HEK293T (cell line): ENCODE measurements at regions not wholly inside any gene's neighbourhood (a gene's known extent, or its start where the extent isn't known, plus 50 kb on each side); places are given as distances from the start of the nearest gene placed in this dataset.

Source experiments
- CTCF ChIA-PET: fragments of 350-600 bp; formaldehyde crosslinking; extraction: SDS; loops from one replicate; lab custom pipeline; 2021; ENCODE audit warnings: antibody characterized with exemption, inconsistent platforms; lab: Yijun Ruan, JAX
- POLR2A ChIA-PET: fragments of 350-600 bp; formaldehyde crosslinking; extraction: SDS; loops from one replicate; lab custom pipeline; 2020; ENCODE audit warnings: antibody characterized with exemption, inconsistent platforms; lab: Yijun Ruan, JAX
- DNase-seq: peaks from one replicate; pipeline ENCODE4 v3.0.0; 2012; ENCODE audit warnings: mixed read lengths; ENCODE audit errors: extremely low spot score
- ARNT ChIP-seq: fragments of 450-650 bp; IDR thresholded peaks from 2 replicates; pipeline ENCODE4 v1.6.1; 2017; ENCODE audit warnings: mild to moderate bottlenecking
- BHLHE40 ChIP-seq: fragments of 450-650 bp; IDR thresholded peaks from 2 replicates; pipeline ENCODE4 v1.6.1; 2016; ENCODE audit warnings: mild to moderate bottlenecking, moderate library complexity, borderline replicate concordance
- CTBP1 ChIP-seq: fragments of 450-650 bp; IDR thresholded peaks from 2 replicates; pipeline ENCODE4 v1.6.1; 2016; ENCODE audit warnings: borderline replicate concordance
- ELF4 ChIP-seq: fragments of 450-650 bp; IDR thresholded peaks from 2 replicates; pipeline ENCODE4 v1.6.1; 2017; ENCODE audit warnings: antibody characterized with exemption
- FOXA1 ChIP-seq: fragments of 450-650 bp; IDR thresholded peaks from 2 replicates; pipeline ENCODE4 v1.6.1; 2016; ENCODE audit warnings: mild to moderate bottlenecking
- FOXK2 ChIP-seq: fragments of 450-650 bp; IDR thresholded peaks from 2 replicates; pipeline ENCODE4 v1.6.1; 2016; ENCODE audit warnings: mild to moderate bottlenecking
- FOXM1 ChIP-seq: fragments of 450-650 bp; IDR thresholded peaks from 2 replicates; pipeline ENCODE4 v1.6.1; 2017; ENCODE audit warnings: mild to moderate bottlenecking, borderline replicate concordance
- HDGF ChIP-seq: fragments of 450-650 bp; IDR thresholded peaks from 2 replicates; pipeline ENCODE4 v1.6.1; 2017; ENCODE audit warnings: antibody characterized with exemption, borderline replicate concordance
- L3MBTL2 ChIP-seq: fragments of 450-650 bp; conservative IDR thresholded peaks from 2 replicates; pipeline ENCODE4 v1.6.1; 2016; ENCODE audit warnings: mild to moderate bottlenecking
- LEF1 ChIP-seq: fragments of 450-650 bp; IDR thresholded peaks from 2 replicates; pipeline ENCODE4 v1.6.1; 2017; ENCODE audit warnings: mild to moderate bottlenecking, borderline replicate concordance
- NFRKB ChIP-seq: fragments of 450-650 bp; IDR thresholded peaks from 2 replicates; pipeline ENCODE4 v1.6.1; 2016; ENCODE audit warnings: mild to moderate bottlenecking, moderate library complexity
- SP1 ChIP-seq: fragments of 450-650 bp; IDR thresholded peaks from 2 replicates; pipeline ENCODE4 v1.6.1; 2017
- SUZ12 ChIP-seq: fragments of 450-650 bp; IDR thresholded peaks from 2 replicates; pipeline ENCODE4 v1.6.1; 2016; ENCODE audit warnings: mild to moderate bottlenecking
- TARDBP ChIP-seq: fragments of 450-650 bp; IDR thresholded peaks from 2 replicates; pipeline ENCODE4 v1.6.1; 2016
- ZNF384 ChIP-seq: fragments of 450-650 bp; IDR thresholded peaks from 2 replicates; pipeline ENCODE4 v1.6.1; 2016
- TF ChIP-seq, protein P1 (sequence below): fragments of 450-650 bp; IDR thresholded peaks from 2 replicates; pipeline ENCODE4 v1.6.1; 2016

DNA sequence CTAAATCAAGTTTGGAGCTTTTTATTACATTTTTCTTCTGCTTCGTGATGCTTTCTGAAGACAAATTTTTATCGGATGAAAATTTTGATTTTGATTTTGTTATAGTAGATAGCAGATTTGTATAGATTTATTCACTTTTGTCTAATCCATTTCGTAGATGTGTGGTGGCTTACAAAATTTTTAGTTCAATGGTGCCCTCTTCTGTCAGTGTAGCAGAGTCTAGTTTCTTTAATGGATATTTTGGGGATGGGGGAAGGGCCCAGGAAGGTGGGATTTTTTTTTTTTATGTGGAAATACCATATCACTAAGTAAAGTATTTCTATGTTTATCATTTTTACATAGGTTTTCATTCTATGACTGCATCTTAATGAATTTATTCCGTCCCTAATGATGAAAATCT lies 259.9 kb upstream of the TARS1 start:
- ChIA-PET POLR2A (no interaction called here), CTCF (no interaction called here)
- no peak for TF ChIP-seq FOXM1
- TF ChIP-seq TARDBP: no peak
- TF ChIP-seq NFRKB: no peak
- no peak for TF ChIP-seq CTBP1
- no peak for TF ChIP-seq SUZ12
- TF ChIP-seq HDGF: no peak
- TF ChIP-seq L3MBTL2: no peak
- TF ChIP-seq ARNT: no peak
- TF ChIP-seq BHLHE40: no peak
- TF ChIP-seq FOXK2: no peak
- TF ChIP-seq FOXA1: no peak
- TF ChIP-seq ELF4: no peak
- no peak for TF ChIP-seq LEF1
- TF ChIP-seq, protein P1, sequence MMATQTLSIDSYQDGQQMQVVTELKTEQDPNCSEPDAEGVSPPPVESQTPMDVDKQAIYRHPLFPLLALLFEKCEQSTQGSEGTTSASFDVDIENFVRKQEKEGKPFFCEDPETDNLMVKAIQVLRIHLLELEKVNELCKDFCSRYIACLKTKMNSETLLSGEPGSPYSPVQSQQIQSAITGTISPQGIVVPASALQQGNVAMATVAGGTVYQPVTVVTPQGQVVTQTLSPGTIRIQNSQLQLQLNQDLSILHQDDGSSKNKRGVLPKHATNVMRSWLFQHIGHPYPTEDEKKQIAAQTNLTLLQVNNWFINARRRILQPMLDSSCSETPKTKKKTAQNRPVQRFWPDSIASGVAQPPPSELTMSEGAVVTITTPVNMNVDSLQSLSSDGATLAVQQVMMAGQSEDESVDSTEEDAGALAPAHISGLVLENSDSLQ: no peak
- TF ChIP-seq ZNF384: no peak
- TF ChIP-seq SP1: no peak
- no peak for DNase-seq

DNA sequence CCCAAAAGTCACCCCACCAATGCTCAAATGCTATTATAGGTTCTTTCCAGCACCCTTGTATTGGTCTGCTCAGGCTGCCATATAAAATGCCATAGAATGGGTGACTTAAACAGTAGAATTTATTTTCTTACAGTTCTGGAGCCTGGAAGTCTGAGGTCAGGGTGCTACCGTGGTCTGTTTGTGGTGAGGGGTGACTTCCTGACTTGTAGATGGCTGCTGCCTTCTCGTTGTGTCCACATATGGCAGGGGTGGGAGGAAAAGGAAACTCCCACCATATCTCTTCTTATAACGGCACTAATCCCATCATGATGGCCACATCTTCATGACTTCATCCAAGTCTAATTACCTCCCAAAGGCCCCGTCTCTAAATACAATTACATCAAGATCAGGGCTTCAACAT lies 257.8 kb upstream of the TARS1 start:
- TF ChIP-seq SP1: no peak
- no peak for TF ChIP-seq LEF1
- no peak for TF ChIP-seq SUZ12
- TF ChIP-seq BHLHE40: no peak
- no peak for TF ChIP-seq CTBP1
- no peak for TF ChIP-seq L3MBTL2
- no peak for TF ChIP-seq ARNT
- no peak for TF ChIP-seq NFRKB
- no peak for TF ChIP-seq FOXA1
- TF ChIP-seq ELF4: no peak
- TF ChIP-seq TARDBP: no peak
- TF ChIP-seq, protein P1: no peak
- TF ChIP-seq FOXK2: no peak
- no peak for TF ChIP-seq ZNF384
- TF ChIP-seq FOXM1: no peak
- TF ChIP-seq HDGF: no peak
- CTCF ChIA-PET: no interaction called here
- DNase-seq: no peak
- POLR2A ChIA-PET: no interaction called here

DNA sequence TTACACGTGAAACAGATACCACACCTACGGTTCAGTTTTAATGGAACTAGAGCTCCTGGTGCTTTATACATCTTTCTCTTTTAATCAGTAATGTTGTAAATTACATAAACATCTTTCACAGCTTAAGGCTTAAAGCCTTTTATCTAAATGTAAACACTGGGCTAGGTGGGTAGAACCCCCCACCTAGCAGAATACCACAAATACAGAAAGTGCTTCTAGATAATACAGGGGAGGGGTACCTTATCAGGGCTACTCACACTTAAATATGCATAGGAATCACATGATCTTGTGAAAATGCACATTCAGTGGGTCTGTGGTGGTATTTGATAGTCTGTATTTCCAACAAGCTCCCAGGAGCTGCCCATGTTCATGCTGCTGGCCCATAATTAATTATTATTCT lies 256.4 kb upstream of the TARS1 start:
- ChIA-PET CTCF (no interaction called here), POLR2A (no interaction called here)
- no peak for DNase-seq
- TF ChIP-seq SP1: no peak
- TF ChIP-seq, protein P1: no peak

DNA sequence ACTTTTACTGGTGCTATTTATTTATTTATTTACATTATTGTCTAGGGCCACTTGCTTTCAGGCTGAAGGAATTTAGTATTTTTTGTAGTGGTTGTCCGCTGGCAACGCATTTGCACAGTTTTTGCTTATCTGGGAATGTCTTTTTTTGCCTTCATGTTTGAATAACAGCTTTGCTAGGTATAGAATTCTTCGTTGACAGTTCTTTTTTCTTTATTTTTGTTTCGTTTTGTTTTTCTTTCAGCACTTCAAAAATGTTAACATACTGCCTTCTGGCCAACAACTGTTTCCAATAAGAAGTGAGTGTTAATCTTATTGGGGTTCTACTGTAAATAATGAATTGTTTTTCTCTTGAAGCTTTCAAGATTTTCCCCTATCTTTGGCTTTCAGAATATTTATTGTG lies 252.7 kb upstream of the TARS1 start:
- ChIA-PET POLR2A (no interaction called here), CTCF (no interaction called here)
- no peak for DNase-seq
- TF ChIP-seq ELF4: no peak
- TF ChIP-seq TARDBP: no peak
- TF ChIP-seq CTBP1: no peak
- no peak for TF ChIP-seq ZNF384
- no peak for TF ChIP-seq HDGF
- TF ChIP-seq FOXA1: no peak
- no peak for TF ChIP-seq LEF1
- TF ChIP-seq NFRKB: no peak

DNA sequence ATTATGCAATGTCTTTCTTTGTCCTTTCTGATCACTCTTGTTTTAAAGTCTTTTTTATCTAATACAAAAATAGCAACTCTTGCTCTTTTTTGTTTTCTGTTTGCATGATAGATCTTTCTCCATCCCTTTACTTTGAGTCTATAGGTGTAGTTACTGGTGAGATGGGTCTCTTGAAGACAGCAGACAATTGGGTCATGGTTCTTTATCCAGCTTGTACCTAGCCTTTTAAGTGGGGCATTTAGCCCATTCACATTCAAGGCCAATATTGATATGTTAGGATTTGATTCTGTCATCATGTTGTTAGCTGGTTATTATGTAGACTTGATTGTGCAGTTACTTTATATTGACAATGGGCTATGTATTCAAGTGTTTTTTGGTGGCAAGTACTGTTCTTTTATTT lies 245.9 kb upstream of the TARS1 start:
- TF ChIP-seq HDGF: no peak
- no peak for TF ChIP-seq FOXK2
- TF ChIP-seq LEF1: no peak
- no peak for TF ChIP-seq TARDBP
- TF ChIP-seq NFRKB: no peak
- TF ChIP-seq ZNF384: no peak
- no peak for TF ChIP-seq CTBP1
- no peak for TF ChIP-seq ARNT
- no peak for TF ChIP-seq BHLHE40
- no peak for TF ChIP-seq FOXA1
- TF ChIP-seq, protein P1: no peak
- no peak for DNase-seq
- ChIA-PET POLR2A (no interaction called here), CTCF (no interaction called here)

DNA sequence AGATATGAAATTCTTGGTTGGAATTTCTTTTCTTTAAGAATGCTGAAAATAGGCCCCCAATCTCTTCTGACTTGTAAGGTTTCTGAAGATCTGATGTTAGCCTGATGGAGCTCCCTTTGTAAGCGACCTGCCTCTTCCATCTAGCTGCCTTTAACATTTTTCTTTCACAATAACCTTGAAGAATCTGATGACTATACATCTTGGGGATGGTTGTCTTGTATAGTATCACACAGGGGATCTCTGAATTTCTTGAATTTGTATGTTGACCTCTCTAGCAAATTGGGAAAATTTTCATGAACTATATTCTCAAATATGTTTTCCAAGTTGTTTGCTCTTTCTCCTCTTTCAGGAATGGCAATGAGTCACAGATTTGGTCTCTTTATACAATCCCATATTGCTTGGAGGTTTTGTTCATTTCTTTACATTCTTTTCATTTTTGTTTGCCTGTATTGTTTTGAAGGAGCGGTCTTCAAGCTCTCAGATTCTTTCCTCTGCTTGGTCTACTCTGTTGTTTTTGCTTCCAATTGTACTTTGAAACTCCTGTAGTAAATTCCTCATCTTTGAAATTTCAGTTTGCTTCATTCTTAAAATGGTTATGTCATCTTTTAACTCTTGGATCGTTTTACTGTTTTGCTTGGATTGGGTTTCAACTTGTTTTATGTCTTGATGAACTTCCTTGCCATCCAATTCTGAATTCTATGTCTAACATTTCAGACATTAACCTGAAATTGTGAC lies 245.2 kb upstream of the TARS1 start:
- no peak for DNase-seq
- CTCF ChIA-PET: no interaction called here
- TF ChIP-seq FOXA1 (no peak), ZNF384 (no peak), TARDBP (no peak), BHLHE40 (no peak), FOXK2 (no peak), L3MBTL2 (no peak), ELF4 (no peak)
- POLR2A ChIA-PET: no interaction called here
